Activated CD8-positive, alpha-beta memory T cell treated with anti-CD3 and anti-CD28 coated beads, Interleukin-2, amount 10 ng/mL, durations not matched to agents 7 days and 5 days (primary cell): ENCODE measurements at regions not wholly inside any gene's neighbourhood (a gene's known extent, or its start where the extent isn't known, plus 50 kb on each side); places are given as distances from the start of the nearest gene placed in this dataset.

Experiments
- ATAC-seq: fragments of 150-1000 bp; cut with Tn5 transposase; one replicate; pipeline ENCODE4 v1.10.0; 2021; ENCODE audit warnings: moderate library complexity
- CTCF ChIA-PET: fragments of 350-600 bp; sonication (Branson Sonifier 250); formaldehyde crosslinking; loops from one replicate; lab custom pipeline; 2021; ENCODE audit warnings: antibody characterized with exemption; lab: Charles Lee
- DNase-seq: peaks from one replicate; pipeline ENCODE4 v3.0.0-alpha.2; 2020
- H3K27ac Mint-ChIP-seq: one replicate; pipeline ENCODE4 v1.8.0; 2021; ENCODE audit warnings: mild to moderate bottlenecking, mixed read lengths
- H3K27me3 Mint-ChIP-seq: one replicate; pipeline ENCODE4 v1.8.0; 2021; ENCODE audit warnings: mixed read lengths
- H3K36me3 Mint-ChIP-seq: one replicate; pipeline ENCODE4 v1.8.0; 2021; ENCODE audit warnings: mild to moderate bottlenecking, mixed read lengths
- H3K4me1 Mint-ChIP-seq: one replicate; pipeline ENCODE4 v1.8.0; 2021; ENCODE audit warnings: mixed read lengths
- H3K4me3 Mint-ChIP-seq: one replicate; pipeline ENCODE4 v1.8.0; 2021; ENCODE audit warnings: mild to moderate bottlenecking, moderate library complexity, mixed read lengths
- H3K9me3 Mint-ChIP-seq: one replicate; pipeline ENCODE4 v1.8.0; 2022; ENCODE audit warnings: low read depth, mixed read lengths

GRCh38 chr6:126477678-126478077 lies 137.8 kb downstream of the CENPW start:
- no peaks in the 10 kb centered on the region for H3K4me1 Mint-ChIP-seq
- ATAC-seq, result no peak
- H3K4me3 Mint-ChIP-seq, result no peak overlapping the region
- no peaks in the 10 kb centered on the region for H3K27me3 Mint-ChIP-seq
- DNase-seq, result no peak
- H3K9me3 Mint-ChIP-seq, result no peaks in the 10 kb centered on the region
- no peak overlapping the region for H3K27ac Mint-ChIP-seq
- CTCF ChIA-PET, result interaction anchor here (1.2 kb wide), 1 partner anchor 13 kb away, joined by 3 read pairs; no protein-coding TSS in a partner anchor
- H3K36me3 Mint-ChIP-seq, result no peaks in the 10 kb centered on the region

- no peaks in the 10 kb centered on the region for H3K27me3 Mint-ChIP-seq
- no peak overlapping the region for H3K27ac Mint-ChIP-seq
- no peak for ATAC-seq
- no peak overlapping the region for H3K4me3 Mint-ChIP-seq
- H3K4me1 Mint-ChIP-seq, result no peaks in the 10 kb centered on the region
- H3K9me3 Mint-ChIP-seq, result no peaks in the 10 kb centered on the region
- H3K36me3 Mint-ChIP-seq, result no peaks in the 10 kb centered on the region
- CTCF ChIA-PET, result no interaction called here
- DNase-seq, result no peak
These were observed 140.4 kb downstream of the CENPW start for GRCh38 chr6:126480268-126480667.

GRCh38 chr6:126481319-126481718 lies 141.4 kb downstream of the CENPW start:
- Mint-ChIP-seq H3K4me1 (no peaks in the 10 kb centered on the region), H3K36me3 (no peaks in the 10 kb centered on the region), H3K27me3 (no peaks in the 10 kb centered on the region), H3K27ac (no peak overlapping the region), H3K4me3 (no peak overlapping the region), H3K9me3 (no peaks in the 10 kb centered on the region)
- no peak for ATAC-seq
- no peak for DNase-seq
- CTCF ChIA-PET, result no interaction called here

- H3K4me3 Mint-ChIP-seq, result no peak overlapping the region
- H3K27ac Mint-ChIP-seq, result no peak overlapping the region
- H3K4me1 Mint-ChIP-seq, result no peaks in the 10 kb centered on the region
- H3K27me3 Mint-ChIP-seq, result no peaks in the 10 kb centered on the region
- DNase-seq (no peak), ATAC-seq (no peak)
- no peaks in the 10 kb centered on the region for H3K36me3 Mint-ChIP-seq
- H3K9me3 Mint-ChIP-seq, result peaks cover 2% of the 10 kb centered on the region
- CTCF ChIA-PET, result no interaction called here
These were observed 164.9 kb downstream of the CENPW start for GRCh38 chr6:126504792-126505191.

- Mint-ChIP-seq H3K27me3 (no peaks in the 10 kb centered on the region), H3K4me1 (no peaks in the 10 kb centered on the region), H3K36me3 (no peaks in the 10 kb centered on the region), H3K4me3 (no peak overlapping the region), H3K27ac (no peak overlapping the region), H3K9me3 (no peaks in the 10 kb centered on the region)
- no peak for DNase-seq
- ATAC-seq, result no peak
- CTCF ChIA-PET, result no interaction called here
These were observed 173.3 kb downstream of the CENPW start for GRCh38 chr6:126513198-126513597.

GRCh38 chr6:126516411-126516810 lies 176.5 kb downstream of the CENPW start:
- CTCF ChIA-PET, result no interaction called here
- Mint-ChIP-seq H3K27me3 (no peaks in the 10 kb centered on the region), H3K36me3 (no peaks in the 10 kb centered on the region), H3K4me3 (no peak overlapping the region), H3K9me3 (no peaks in the 10 kb centered on the region), H3K4me1 (no peaks in the 10 kb centered on the region), H3K27ac (no peak overlapping the region)
- ATAC-seq (no peak), DNase-seq (no peak)

- H3K4me3 Mint-ChIP-seq, result no peak overlapping the region
- H3K4me1 Mint-ChIP-seq, result no peaks in the 10 kb centered on the region
- H3K27me3 Mint-ChIP-seq, result no peaks in the 10 kb centered on the region
- H3K36me3 Mint-ChIP-seq, result no peaks in the 10 kb centered on the region
- no peak for DNase-seq
- CTCF ChIA-PET, result no interaction called here
- H3K9me3 Mint-ChIP-seq, result no peaks in the 10 kb centered on the region
- ATAC-seq, result no peak
- no peak overlapping the region for H3K27ac Mint-ChIP-seq
These were observed 185.0 kb downstream of the CENPW start for GRCh38 chr6:126524811-126525326.

- Mint-ChIP-seq H3K36me3 (no peaks in the 10 kb centered on the region), H3K4me3 (no peak overlapping the region), H3K4me1 (no peaks in the 10 kb centered on the region), H3K9me3 (no peaks in the 10 kb centered on the region), H3K27ac (no peak overlapping the region), H3K27me3 (no peaks in the 10 kb centered on the region)
- no peak for ATAC-seq
- no peak for DNase-seq
- CTCF ChIA-PET, result no interaction called here
These were observed 186.6 kb downstream of the CENPW start for GRCh38 chr6:126526547-126526946.

- H3K4me3 Mint-ChIP-seq, result no peak overlapping the region
- peaks cover 2% of the 10 kb centered on the region for H3K4me1 Mint-ChIP-seq
- ATAC-seq (no peak), DNase-seq (no peak)
- H3K27ac Mint-ChIP-seq, result no peak overlapping the region
- no peaks in the 10 kb centered on the region for H3K9me3 Mint-ChIP-seq
- CTCF ChIA-PET, result no interaction called here
- H3K36me3 Mint-ChIP-seq, result no peaks in the 10 kb centered on the region
- H3K27me3 Mint-ChIP-seq, result no peaks in the 10 kb centered on the region
These were observed 187.2 kb downstream of the CENPW start for GRCh38 chr6:126526996-126527606.

GRCh38 chr6:126529637-126530362 lies 189.9 kb downstream of the CENPW start:
- Mint-ChIP-seq H3K4me3 (no peak overlapping the region), H3K36me3 (no peaks in the 10 kb centered on the region), H3K9me3 (no peaks in the 10 kb centered on the region), H3K27ac (no peak overlapping the region), H3K4me1 (peaks cover 2% of the 10 kb centered on the region), H3K27me3 (no peaks in the 10 kb centered on the region)
- ATAC-seq (no peak), DNase-seq (no peak)
- CTCF ChIA-PET, result no interaction called here

- no peak for ATAC-seq
- CTCF ChIA-PET, result no interaction called here
- H3K9me3 Mint-ChIP-seq, result no peaks in the 10 kb centered on the region
These were observed 190.9 kb downstream of the CENPW start for GRCh38 chr6:126530775-126531174.

GRCh38 chr6:126531286-126531685 lies 191.4 kb downstream of the CENPW start:
- ATAC-seq, result no peak
- Mint-ChIP-seq H3K27ac (no peak overlapping the region), H3K4me1 (peaks cover 2% of the 10 kb centered on the region), H3K4me3 (no peak overlapping the region), H3K27me3 (no peaks in the 10 kb centered on the region), H3K36me3 (no peaks in the 10 kb centered on the region), H3K9me3 (no peaks in the 10 kb centered on the region)
- CTCF ChIA-PET, result no interaction called here
- DNase-seq, result no peak

More at GRCh38 chr6:126530775-126531174, 190.9 kb downstream of the CENPW start:
- Mint-ChIP-seq H3K27ac (no peak overlapping the region), H3K4me3 (no peak overlapping the region), H3K36me3 (no peaks in the 10 kb centered on the region), H3K27me3 (no peaks in the 10 kb centered on the region), H3K4me1 (peaks cover 2% of the 10 kb centered on the region)
- DNase-seq, result no peak

- H3K4me3 Mint-ChIP-seq, result no peak overlapping the region
- no peak for ATAC-seq
- CTCF ChIA-PET, result no interaction called here
These were observed 191.9 kb downstream of the CENPW start for GRCh38 chr6:126531840-126532239.

GRCh38 chr6:126534401-126534800 lies 194.5 kb downstream of the CENPW start:
- no peaks in the 10 kb centered on the region for H3K36me3 Mint-ChIP-seq
- no peak for DNase-seq
- H3K4me1 Mint-ChIP-seq, result peaks cover 2% of the 10 kb centered on the region
- no peaks in the 10 kb centered on the region for H3K27me3 Mint-ChIP-seq
- no peak overlapping the region for H3K4me3 Mint-ChIP-seq
- H3K27ac Mint-ChIP-seq, result no peak overlapping the region
- CTCF ChIA-PET, result no interaction called here
- ATAC-seq, result no peak
- no peaks in the 10 kb centered on the region for H3K9me3 Mint-ChIP-seq

More at GRCh38 chr6:126531840-126532239, 191.9 kb downstream of the CENPW start:
- peaks cover 2% of the 10 kb centered on the region for H3K4me1 Mint-ChIP-seq
- H3K27ac Mint-ChIP-seq, result no peak overlapping the region
- H3K9me3 Mint-ChIP-seq, result no peaks in the 10 kb centered on the region
- DNase-seq, result no peak
- no peaks in the 10 kb centered on the region for H3K36me3 Mint-ChIP-seq
- no peaks in the 10 kb centered on the region for H3K27me3 Mint-ChIP-seq
